IPS-20b (cell line): ENCODE measurements at regions not wholly inside any gene's neighbourhood (a gene's known extent, or its start where the extent isn't known, plus 50 kb on each side); places are given as distances from the start of the nearest gene placed in this dataset.

ENCODE experiments used
- H3K27ac ChIP-seq: one replicate; pipeline ENCODE4 v1.5.1; 2013; ENCODE audit warnings: low read length
- H3K27me3 ChIP-seq: 2 replicates; pipeline ENCODE4 v1.6.1; 2013; ENCODE audit warnings: mild to moderate bottlenecking, low read length, inconsistent platforms; ENCODE audit not compliant: insufficient read depth
- H3K36me3 ChIP-seq: 2 replicates; pipeline ENCODE4 v1.6.1; 2013; ENCODE audit warnings: low read depth, mild to moderate bottlenecking, inconsistent platforms, low read length, moderate library complexity; ENCODE audit not compliant: insufficient read depth
- H3K4me1 ChIP-seq: 2 replicates; pipeline ENCODE4 v1.6.1; 2013; ENCODE audit warnings: mild to moderate bottlenecking, control low read depth, inconsistent platforms, low read length, moderate library complexity; ENCODE audit not compliant: insufficient read depth
- H3K4me3 ChIP-seq: 2 replicates; pipeline ENCODE4 v1.5.1; 2013; ENCODE audit warnings: mild to moderate bottlenecking, low read length, inconsistent platforms
- H3K9ac ChIP-seq: 2 replicates; pipeline ENCODE4 v1.6.1; 2013; ENCODE audit warnings: low read depth, mild to moderate bottlenecking, inconsistent platforms, low read length, moderate library complexity
- H3K9me3 ChIP-seq: 2 replicates; pipeline ENCODE4 v1.6.1; 2013; ENCODE audit warnings: mild to moderate bottlenecking, low read depth, low read length, inconsistent platforms; ENCODE audit not compliant: insufficient read depth

GRCh38 chr15:31526916-31527690, 200.5 kb downstream of the KLF13 start:
- Histone ChIP-seq H3K36me3 (no peaks in the 10 kb centered on the region), H3K27ac (no peak overlapping the region), H3K9me3 (no peaks in the 10 kb centered on the region), H3K4me1 (peaks cover under 1% of the 10 kb centered on the region; the same call in 1 of the 2 replicates), H3K4me3 (no peak overlapping the region), H3K27me3 (no peaks in the 10 kb centered on the region), H3K9ac (no peak overlapping the region)

- H3K27me3 ChIP-seq, result no peaks in the 10 kb centered on the region
Observed at GRCh38 chr15:31528846-31529245, 202.2 kb downstream of the KLF13 start.

GRCh38 chr15:31537770-31538592, 211.3 kb downstream of the KLF13 start:
- Histone ChIP-seq H3K9ac (no peak overlapping the region), H3K36me3 (no peaks in the 10 kb centered on the region), H3K4me1 (no peaks in the 10 kb centered on the region), H3K27ac (no peak overlapping the region), H3K4me3 (no peak overlapping the region), H3K27me3 (no peaks in the 10 kb centered on the region), H3K9me3 (no peaks in the 10 kb centered on the region)

More at GRCh38 chr15:31528846-31529245, 202.2 kb downstream of the KLF13 start:
- Histone ChIP-seq H3K9me3 (no peaks in the 10 kb centered on the region), H3K4me1 (no peaks in the 10 kb centered on the region), H3K27ac (no peak overlapping the region), H3K36me3 (no peaks in the 10 kb centered on the region), H3K9ac (no peak overlapping the region), H3K4me3 (no peak overlapping the region)

GRCh38 chr15:31540633-31541032, 214.0 kb downstream of the KLF13 start:
- H3K27me3 ChIP-seq, result no peaks in the 10 kb centered on the region
- H3K27ac ChIP-seq, result no peak overlapping the region
- H3K9me3 ChIP-seq, result no peaks in the 10 kb centered on the region
- no peaks in the 10 kb centered on the region for H3K4me1 ChIP-seq
- H3K9ac ChIP-seq, result no peak overlapping the region
- no peak overlapping the region for H3K4me3 ChIP-seq
- H3K36me3 ChIP-seq, result no peaks in the 10 kb centered on the region

- Histone ChIP-seq H3K9me3 (no peaks in the 10 kb centered on the region), H3K27ac (no peak overlapping the region), H3K27me3 (no peaks in the 10 kb centered on the region), H3K9ac (no peak overlapping the region), H3K4me3 (no peak overlapping the region), H3K4me1 (no peaks in the 10 kb centered on the region), H3K36me3 (no peaks in the 10 kb centered on the region)
Observed at GRCh38 chr15:31544361-31544760, 217.7 kb downstream of the KLF13 start.

GRCh38 chr15:31545257-31545656, 218.6 kb downstream of the KLF13 start:
- Histone ChIP-seq H3K27me3 (no peaks in the 10 kb centered on the region), H3K27ac (no peak overlapping the region), H3K9ac (no peak overlapping the region), H3K9me3 (no peaks in the 10 kb centered on the region), H3K4me3 (no peak overlapping the region), H3K4me1 (no peaks in the 10 kb centered on the region), H3K36me3 (no peaks in the 10 kb centered on the region)

GRCh38 chr15:31550211-31550977, 223.8 kb downstream of the KLF13 start:
- Histone ChIP-seq H3K36me3 (no peaks in the 10 kb centered on the region), H3K9ac (no peak overlapping the region), H3K9me3 (no peaks in the 10 kb centered on the region), H3K27ac (no peak overlapping the region), H3K27me3 (no peaks in the 10 kb centered on the region), H3K4me3 (no peak overlapping the region), H3K4me1 (no peaks in the 10 kb centered on the region)

GRCh38 chr15:31551323-31551722, 224.7 kb downstream of the KLF13 start:
- Histone ChIP-seq H3K4me3 (no peak overlapping the region), H3K27ac (no peak overlapping the region), H3K9ac (no peak overlapping the region), H3K9me3 (no peaks in the 10 kb centered on the region), H3K36me3 (no peaks in the 10 kb centered on the region), H3K27me3 (no peaks in the 10 kb centered on the region), H3K4me1 (no peaks in the 10 kb centered on the region)

GRCh38 chr15:31552482-31553099, 226.0 kb downstream of the KLF13 start:
- H3K4me3 ChIP-seq, result no peak overlapping the region
- no peak overlapping the region for H3K27ac ChIP-seq
- no peaks in the 10 kb centered on the region for H3K36me3 ChIP-seq
- H3K27me3 ChIP-seq, result no peaks in the 10 kb centered on the region
- no peak overlapping the region for H3K9ac ChIP-seq
- H3K9me3 ChIP-seq, result no peaks in the 10 kb centered on the region
- H3K4me1 ChIP-seq, result no peaks in the 10 kb centered on the region

- Histone ChIP-seq H3K4me3 (no peak overlapping the region), H3K9ac (no peak overlapping the region), H3K36me3 (no peaks in the 10 kb centered on the region), H3K4me1 (no peaks in the 10 kb centered on the region), H3K27me3 (no peaks in the 10 kb centered on the region), H3K27ac (no peak overlapping the region), H3K9me3 (no peaks in the 10 kb centered on the region)
Observed at GRCh38 chr15:31554261-31554660, 227.6 kb downstream of the KLF13 start.

GRCh38 chr15:31555022-31555421, 228.4 kb downstream of the KLF13 start:
- Histone ChIP-seq H3K36me3 (no peaks in the 10 kb centered on the region), H3K9me3 (no peaks in the 10 kb centered on the region), H3K9ac (no peak overlapping the region), H3K4me3 (no peak overlapping the region), H3K27ac (no peak overlapping the region), H3K4me1 (no peaks in the 10 kb centered on the region), H3K27me3 (no peaks in the 10 kb centered on the region)
